ENCODE measurements at regions not wholly inside any gene's neighbourhood (a gene's known extent, or its start where the extent isn't known, plus 50 kb on each side); places are given as distances from the start of the nearest gene placed in this dataset.

GRCh38 chr10:78866731-78867554, 201.8 kb upstream of the ZMIZ1 start:
- no peak for DNase-seq (ENCODE audit: extremely low spot score)
- H3K36me3 ChIP-seq (ENCODE audit: insufficient read depth), result no peaks in the 10 kb centered on the region
- H3K4me3 ChIP-seq (ENCODE audit: low read depth, low read length), result no peak overlapping the region
- H3K27ac ChIP-seq (ENCODE audit: low read depth), result no peak overlapping the region
- H3K4me1 ChIP-seq (ENCODE audit: insufficient read depth), result no peaks in the 10 kb centered on the region
- 94% methylated on average over 7 of the region's 7 CpGs for WGBS

- DNase-seq (ENCODE audit: extremely low spot score), result no peak
- H3K4me3 ChIP-seq (ENCODE audit: low read depth, low read length), result no peak overlapping the region
- H3K36me3 ChIP-seq (ENCODE audit: insufficient read depth), result no peaks in the 10 kb centered on the region
- WGBS, result 94% methylated on average over 4 of the region's 4 CpGs
- no peak overlapping the region for H3K27ac ChIP-seq (ENCODE audit: low read depth)
- H3K4me1 ChIP-seq (ENCODE audit: insufficient read depth), result no peaks in the 10 kb centered on the region
Observed at GRCh38 chr10:78867555-78867939, 201.2 kb upstream of the ZMIZ1 start.

DNA sequence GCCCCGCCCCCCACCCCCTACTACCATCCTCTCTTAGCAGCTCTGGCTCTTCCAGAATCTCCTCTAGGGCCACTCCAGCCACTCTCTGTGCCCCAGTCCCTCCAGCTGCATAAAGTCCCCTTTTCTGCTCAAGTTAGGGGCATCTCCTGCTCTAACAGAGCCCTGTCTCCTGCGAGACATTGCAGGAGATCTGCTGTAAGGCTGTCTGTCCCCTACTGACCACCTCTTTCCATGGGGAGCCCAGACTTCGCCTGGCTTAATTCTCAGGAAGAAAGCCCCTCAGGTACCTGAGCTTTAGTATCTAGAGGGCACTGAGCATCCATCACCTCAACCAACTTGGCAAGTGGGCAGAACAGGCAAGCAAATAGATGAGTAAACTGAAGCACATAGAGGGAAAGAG, 200.7 kb upstream of the ZMIZ1 start:
- WGBS, result 96% methylated on average over 3 of the region's 3 CpGs
- no peak overlapping the region for H3K27ac ChIP-seq (ENCODE audit: low read depth)
- DNase-seq (ENCODE audit: extremely low spot score), result no peak
- no peaks in the 10 kb centered on the region for H3K36me3 ChIP-seq (ENCODE audit: insufficient read depth)
- no peak overlapping the region for H3K4me3 ChIP-seq (ENCODE audit: low read depth, low read length)
- no peaks in the 10 kb centered on the region for H3K4me1 ChIP-seq (ENCODE audit: insufficient read depth)

DNA sequence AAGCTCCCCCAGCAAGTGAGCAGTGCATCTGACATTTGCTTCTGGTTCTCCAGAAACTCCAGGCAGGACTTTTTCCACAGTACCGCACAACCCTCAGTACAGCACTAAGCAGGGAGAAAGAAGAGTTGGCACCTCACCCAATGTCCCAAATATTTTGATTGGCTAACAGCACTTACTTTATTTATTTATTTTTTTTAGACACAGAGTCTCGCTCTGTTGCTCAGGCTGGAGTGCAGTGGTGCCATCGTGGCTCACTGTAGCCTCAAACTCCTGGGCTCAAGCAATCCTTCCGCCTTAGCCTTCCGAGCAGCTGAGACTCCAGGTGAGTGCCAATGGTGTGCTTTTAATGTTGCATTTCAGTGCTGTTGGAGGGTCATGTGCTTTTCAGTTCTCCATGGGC, 200.3 kb upstream of the ZMIZ1 start:
- no peak for DNase-seq (ENCODE audit: extremely low spot score)
- Histone ChIP-seq H3K27ac (ENCODE audit: low read depth) (no peak overlapping the region), H3K36me3 (ENCODE audit: insufficient read depth) (no peaks in the 10 kb centered on the region), H3K4me3 (ENCODE audit: low read depth, low read length) (no peak overlapping the region), H3K4me1 (ENCODE audit: insufficient read depth) (no peaks in the 10 kb centered on the region)
- WGBS, result 92% methylated on average over 5 of the region's 5 CpGs

DNA sequence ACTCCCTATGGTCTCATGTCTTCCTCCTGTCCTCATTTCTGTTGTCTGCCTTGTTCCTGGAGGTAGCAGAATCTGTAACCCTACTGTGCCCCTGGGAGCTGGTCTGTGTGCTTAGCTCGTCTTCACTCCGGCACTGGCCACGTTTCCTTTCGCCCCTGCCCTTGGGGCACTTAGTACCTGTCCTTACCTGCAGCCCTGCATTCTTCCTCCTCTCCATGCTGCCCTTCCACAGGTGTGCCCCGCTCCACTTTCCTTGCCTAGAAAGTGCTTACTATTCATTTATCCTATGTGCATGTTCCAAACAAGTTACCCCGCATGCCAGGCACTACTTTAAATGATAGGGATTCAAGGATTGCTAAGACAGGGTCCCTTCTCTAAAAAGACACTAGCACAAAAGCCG, 199.9 kb upstream of the ZMIZ1 start:
- no peaks in the 10 kb centered on the region for H3K36me3 ChIP-seq (ENCODE audit: insufficient read depth)
- no peak overlapping the region for H3K27ac ChIP-seq (ENCODE audit: low read depth)
- DNase-seq (ENCODE audit: extremely low spot score), result no peak
- H3K4me3 ChIP-seq (ENCODE audit: low read depth, low read length), result no peak overlapping the region
- H3K4me1 ChIP-seq (ENCODE audit: insufficient read depth), result no peaks in the 10 kb centered on the region
- 93% methylated on average over 7 of the region's 7 CpGs for WGBS

DNA sequence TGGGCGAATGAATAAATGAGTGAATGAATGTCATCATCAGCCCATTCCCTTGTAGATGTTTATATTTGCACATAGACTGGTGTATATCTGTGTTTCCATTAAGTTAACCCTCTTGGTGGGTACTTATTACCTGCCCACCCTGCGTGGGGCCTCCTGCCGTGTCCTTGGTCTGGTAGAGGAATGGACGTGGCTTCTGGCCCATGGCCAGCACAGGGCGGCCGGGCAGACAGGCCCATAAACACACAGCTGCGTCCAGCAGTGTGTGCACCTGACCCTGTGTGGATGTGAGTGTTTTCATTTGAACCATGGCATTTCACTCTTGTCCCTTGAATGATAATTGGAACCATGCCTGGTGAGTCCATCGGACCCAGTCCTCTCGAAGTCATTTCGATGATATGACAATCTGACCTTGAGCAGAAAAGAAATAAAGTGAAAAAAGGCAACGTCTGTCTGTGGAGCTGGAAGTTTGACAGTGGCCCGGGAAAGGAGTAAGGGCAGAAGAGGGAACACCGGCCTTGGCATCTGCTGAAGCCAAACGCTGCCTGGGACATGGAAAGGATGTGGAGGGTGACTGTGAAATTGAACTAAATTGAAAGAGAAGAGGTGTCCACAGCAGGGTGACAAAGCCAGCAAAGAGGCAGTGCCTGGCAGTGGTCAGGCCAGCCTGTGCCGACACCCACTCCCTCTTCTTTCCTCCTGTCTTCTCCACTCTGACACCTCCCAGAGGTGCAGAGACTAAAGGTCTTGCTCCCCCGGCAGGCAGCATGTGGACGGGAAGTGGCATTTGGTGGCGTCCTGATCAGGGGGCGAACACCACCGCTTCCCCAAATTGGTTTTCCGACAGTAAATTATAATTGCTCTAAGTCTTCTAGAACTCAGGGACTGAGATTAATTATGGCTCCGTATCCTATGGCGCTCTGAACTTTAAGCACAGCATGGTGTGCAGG, 199.0 kb upstream of the ZMIZ1 start:
- Histone ChIP-seq H3K27ac (ENCODE audit: low read depth) (no peak overlapping the region), H3K4me1 (ENCODE audit: insufficient read depth) (no peaks in the 10 kb centered on the region), H3K36me3 (ENCODE audit: insufficient read depth) (no peaks in the 10 kb centered on the region), H3K4me3 (ENCODE audit: low read depth, low read length) (no peak overlapping the region)
- no peak for DNase-seq (ENCODE audit: extremely low spot score)
- WGBS, result 86% methylated on average over 23 of the region's 23 CpGs

DNA sequence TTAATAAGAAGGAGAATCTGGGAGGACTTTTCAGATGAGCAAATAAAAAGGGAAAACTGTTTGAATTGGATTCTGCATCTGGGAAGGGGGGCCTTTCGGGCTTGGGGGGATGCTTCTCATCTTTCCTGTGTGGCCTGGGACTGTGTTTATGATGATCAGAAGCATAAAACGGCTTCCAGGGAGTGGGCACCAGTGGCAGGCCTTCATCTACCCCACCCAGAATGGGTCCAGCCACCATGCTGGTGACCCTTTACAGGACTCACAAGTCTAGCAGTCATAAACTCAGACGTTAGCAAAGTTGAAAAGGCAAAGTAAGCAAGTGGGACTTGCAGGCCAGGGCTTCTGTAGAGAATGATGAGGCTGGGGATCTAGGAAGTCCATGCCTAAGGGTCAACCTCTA, 198.3 kb upstream of the ZMIZ1 start:
- no peak for DNase-seq (ENCODE audit: extremely low spot score)
- 91% methylated on average over 3 of the region's 3 CpGs for WGBS

DNA sequence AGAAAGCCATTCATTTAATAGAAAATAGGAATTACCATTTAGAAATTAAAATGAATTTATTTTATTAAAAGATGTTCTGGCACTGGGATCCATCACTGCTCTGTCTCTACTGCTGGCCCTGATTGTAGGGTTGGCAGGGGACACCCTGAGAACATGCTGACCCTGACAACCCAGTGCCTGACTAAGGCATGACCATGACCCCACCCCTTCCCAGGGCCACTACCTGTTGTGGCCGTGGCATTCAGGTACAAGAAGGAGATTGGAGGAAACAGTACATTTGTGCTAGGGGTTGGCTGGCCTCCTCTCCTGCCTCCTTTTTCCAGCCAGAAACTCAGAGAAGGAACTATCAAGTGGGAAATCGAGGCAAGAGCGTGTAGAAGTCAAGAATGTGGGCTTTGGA, 197.0 kb upstream of the ZMIZ1 start:
- Histone ChIP-seq H3K4me1 (ENCODE audit: insufficient read depth) (no peaks in the 10 kb centered on the region), H3K36me3 (ENCODE audit: insufficient read depth) (no peaks in the 10 kb centered on the region), H3K4me3 (ENCODE audit: low read depth, low read length) (no peak overlapping the region), H3K27ac (ENCODE audit: low read depth) (no peak overlapping the region)
- no peak for DNase-seq (ENCODE audit: extremely low spot score)
- WGBS, result 96% methylated on average over 3 of the region's 3 CpGs

More for the DNA sequence above, 198.3 kb upstream of the ZMIZ1 start:
- Histone ChIP-seq H3K36me3 (ENCODE audit: insufficient read depth) (no peaks in the 10 kb centered on the region), H3K27ac (ENCODE audit: low read depth) (no peak overlapping the region), H3K4me3 (ENCODE audit: low read depth, low read length) (no peak overlapping the region), H3K4me1 (ENCODE audit: insufficient read depth) (no peaks in the 10 kb centered on the region)

- H3K27ac ChIP-seq (ENCODE audit: low read depth), result no peak overlapping the region
- no peaks in the 10 kb centered on the region for H3K4me1 ChIP-seq (ENCODE audit: insufficient read depth)
- H3K36me3 ChIP-seq (ENCODE audit: insufficient read depth), result no peaks in the 10 kb centered on the region
- no peak for DNase-seq (ENCODE audit: extremely low spot score)
- no peak overlapping the region for H3K4me3 ChIP-seq (ENCODE audit: low read depth, low read length)
- WGBS, result 87% methylated on average over 5 of the region's 5 CpGs
Observed at GRCh38 chr10:78873413-78873812, 195.4 kb upstream of the ZMIZ1 start.

DNA sequence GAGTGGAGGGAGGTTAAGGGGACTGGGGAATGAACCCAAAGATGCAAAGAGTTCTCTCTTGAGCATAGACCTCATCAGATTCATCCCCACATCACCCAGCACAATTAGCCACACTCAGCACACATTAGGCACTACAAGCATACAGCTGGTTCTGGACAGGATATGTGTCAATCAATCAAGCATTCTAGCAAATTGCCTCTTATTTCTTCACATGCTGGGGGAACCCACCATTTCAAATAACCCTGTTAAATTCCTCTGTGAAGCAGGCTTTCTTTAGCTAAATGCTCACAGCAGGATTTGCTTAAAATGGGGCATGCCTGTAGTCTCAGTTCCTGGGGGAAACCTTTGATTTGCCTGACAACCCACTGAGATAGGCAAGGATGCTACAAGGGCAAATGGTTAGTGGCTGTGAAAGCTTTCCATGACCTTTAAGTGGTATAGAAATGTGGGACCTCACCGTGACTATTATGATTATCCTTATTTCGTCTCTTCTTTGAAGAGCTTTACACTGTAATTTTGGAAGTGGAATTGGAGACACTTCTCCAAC, 193.4 kb upstream of the ZMIZ1 start:
- no peak for DNase-seq (ENCODE audit: extremely low spot score)
- WGBS, result 94% methylated on average over 2 of the region's 2 CpGs
- Histone ChIP-seq H3K4me1 (ENCODE audit: insufficient read depth) (no peaks in the 10 kb centered on the region), H3K36me3 (ENCODE audit: insufficient read depth) (no peaks in the 10 kb centered on the region), H3K4me3 (ENCODE audit: low read depth, low read length) (no peak overlapping the region), H3K27ac (ENCODE audit: low read depth) (no peak overlapping the region)

DNA sequence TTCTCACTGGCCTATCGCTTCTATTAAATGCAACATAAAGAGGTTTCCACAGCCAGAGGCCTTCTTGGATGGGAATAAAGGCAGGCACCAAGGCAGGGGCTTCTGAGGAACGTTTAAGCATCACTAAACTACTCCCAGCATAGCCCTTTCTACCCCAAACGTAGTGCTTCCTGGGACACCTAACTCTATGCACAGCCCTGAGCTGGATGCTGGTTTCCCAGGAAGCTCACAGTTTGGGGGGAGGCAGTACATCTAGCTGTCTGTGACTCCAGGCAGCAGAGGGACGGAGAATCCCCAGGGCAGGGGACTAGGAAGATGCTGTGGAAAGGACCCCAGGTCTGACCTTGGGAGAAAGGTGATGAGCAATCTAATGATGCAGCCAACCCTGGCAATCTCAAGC, 192.8 kb upstream of the ZMIZ1 start:
- Histone ChIP-seq H3K4me1 (ENCODE audit: insufficient read depth) (no peaks in the 10 kb centered on the region), H3K4me3 (ENCODE audit: low read depth, low read length) (no peak overlapping the region), H3K27ac (ENCODE audit: low read depth) (no peak overlapping the region), H3K36me3 (ENCODE audit: insufficient read depth) (no peaks in the 10 kb centered on the region)
- WGBS, result 88% methylated on average over 4 of the region's 4 CpGs
- no peak for DNase-seq (ENCODE audit: extremely low spot score)

GRCh38 chr10:78876449-78876848, 192.3 kb upstream of the ZMIZ1 start:
- WGBS, result 72% methylated on average over 4 of the region's 4 CpGs
- no peak for DNase-seq (ENCODE audit: extremely low spot score)
- Histone ChIP-seq H3K4me1 (ENCODE audit: insufficient read depth) (no peaks in the 10 kb centered on the region), H3K36me3 (ENCODE audit: insufficient read depth) (no peaks in the 10 kb centered on the region), H3K4me3 (ENCODE audit: low read depth, low read length) (no peak overlapping the region), H3K27ac (ENCODE audit: low read depth) (no peak overlapping the region)

DNA sequence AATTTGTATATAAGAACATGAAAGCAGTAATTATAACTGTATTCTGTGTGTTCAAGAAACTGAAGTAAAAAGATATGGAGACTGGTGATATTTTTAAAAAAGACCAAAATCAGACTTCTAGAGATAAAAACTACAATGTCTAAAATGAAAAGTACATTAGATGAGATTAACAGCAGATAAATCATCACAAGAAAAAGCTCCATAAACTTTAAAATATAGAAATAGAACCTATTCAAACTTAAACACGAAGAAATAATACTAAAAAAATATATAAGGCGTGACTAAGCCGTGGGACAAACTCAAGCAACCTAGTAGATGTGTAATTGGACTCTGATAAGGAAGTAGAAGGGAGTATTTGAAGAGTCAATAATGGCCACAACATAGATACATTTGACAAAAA, 189.1 kb upstream of the ZMIZ1 start:
- Histone ChIP-seq H3K27ac (ENCODE audit: low read depth) (no peak overlapping the region), H3K36me3 (ENCODE audit: insufficient read depth) (no peaks in the 10 kb centered on the region), H3K4me3 (ENCODE audit: low read depth, low read length) (no peak overlapping the region), H3K4me1 (ENCODE audit: insufficient read depth) (no peaks in the 10 kb centered on the region)
- 78% methylated on average over 3 of the region's 3 CpGs for WGBS
- DNase-seq (ENCODE audit: extremely low spot score), result no peak

GRCh38 chr10:78886129-78886528, 182.6 kb upstream of the ZMIZ1 start:
- H3K4me1 ChIP-seq (ENCODE audit: insufficient read depth), result no peaks in the 10 kb centered on the region
- no peak overlapping the region for H3K27ac ChIP-seq (ENCODE audit: low read depth)
- H3K36me3 ChIP-seq (ENCODE audit: insufficient read depth), result no peaks in the 10 kb centered on the region
- H3K4me3 ChIP-seq (ENCODE audit: low read depth, low read length), result no peak overlapping the region
- no peak for DNase-seq (ENCODE audit: extremely low spot score)
